Caki2 (cell line): ENCODE measurements at regions not wholly inside any gene's neighbourhood (a gene's known extent, or its start where the extent isn't known, plus 50 kb on each side); places are given as distances from the start of the nearest gene placed in this dataset.

ENCODE experiments used
- DNase-seq: peaks from one replicate; pipeline ENCODE4 v3.0.0-alpha.2; 2015; ENCODE audit warnings: low read depth
- in situ Hi-C: cut with HindIII; loops from 2 replicates; pipeline ENCODE4 v1.10.0; 2016; ENCODE audit warnings: low sequenced_read_pairs, low pct_unique_long_range_greater_than_20kb, mixed read lengths

GRCh38 chr6:144820270-144820669 is 535.1 kb downstream of the UTRN start:
- no peak for DNase-seq
- in situ Hi-C loops: no loop called here

GRCh38 chr6:144823131-144823530 is 538.0 kb downstream of the UTRN start:
- no peak for DNase-seq
- in situ Hi-C loops: no loop called here

GRCh38 chr6:144824018-144824417 is 538.9 kb downstream of the UTRN start:
- in situ Hi-C loops: no loop called here
- DNase-seq: no peak

GRCh38 chr6:144834426-144835038 is 549.4 kb downstream of the UTRN start:
- no peak for DNase-seq
- in situ Hi-C loops: no loop called here

- in situ Hi-C loops: no loop called here
- no peak for DNase-seq
Observed at GRCh38 chr6:144835322-144835973, 550.3 kb downstream of the UTRN start.

- DNase-seq: no peak
- in situ Hi-C loops: no loop called here
Observed at GRCh38 chr6:144840619-144841018, 555.5 kb downstream of the UTRN start.

GRCh38 chr6:144843701-144844100 is 558.6 kb downstream of the UTRN start:
- in situ Hi-C loops: no loop called here

GRCh38 chr6:144844596-144844995 is 559.5 kb downstream of the UTRN start:
- in situ Hi-C loops: no loop called here
- DNase-seq: no peak

More at GRCh38 chr6:144843701-144844100, 558.6 kb downstream of the UTRN start:
- no peak for DNase-seq

- DNase-seq: no peak
- in situ Hi-C loops: no loop called here
Observed at GRCh38 chr6:144845186-144845585, 560.1 kb downstream of the UTRN start.

GRCh38 chr6:144847916-144848315 is 562.8 kb downstream of the UTRN start:
- no peak for DNase-seq
- in situ Hi-C loops: no loop called here

GRCh38 chr6:144849920-144850319 is 564.8 kb downstream of the UTRN start:
- DNase-seq: no peak
- in situ Hi-C loops: no loop called here

GRCh38 chr6:144853603-144854002 is 568.5 kb downstream of the UTRN start:
- in situ Hi-C loops: no loop called here
- DNase-seq: no peak

GRCh38 chr6:144854654-144855053 is 569.5 kb downstream of the UTRN start:
- in situ Hi-C loops: no loop called here
- DNase-seq: no peak

- in situ Hi-C loops: no loop called here
Observed at GRCh38 chr6:144855375-144855774, 570.2 kb downstream of the UTRN start.

GRCh38 chr6:144855812-144856531 is 570.8 kb downstream of the UTRN start:
- in situ Hi-C loops: no loop called here
- no peak for DNase-seq

More at GRCh38 chr6:144855375-144855774, 570.2 kb downstream of the UTRN start:
- no peak for DNase-seq

GRCh38 chr6:144856622-144857021 is 571.5 kb downstream of the UTRN start:
- no peak for DNase-seq
- in situ Hi-C loops: no loop called here

GRCh38 chr6:144857086-144857485 is 572.0 kb downstream of the UTRN start:
- no peak for DNase-seq
- in situ Hi-C loops: no loop called here

- no peak for DNase-seq
- in situ Hi-C loops: no loop called here
Observed at GRCh38 chr6:144862769-144863168, 577.6 kb downstream of the UTRN start.

- DNase-seq: no peak
- in situ Hi-C loops: no loop called here
Observed at GRCh38 chr6:144867761-144868160, 582.6 kb downstream of the UTRN start.
